Kasumi-1 (cell line): ENCODE measurements at regions not wholly inside any gene's neighbourhood (a gene's known extent, or its start where the extent isn't known, plus 50 kb on each side); places are given as distances from the start of the nearest gene placed in this dataset.
"Not testable (repeated sequence)": the region's sequence is repeated elsewhere in the genome, so short reads cannot be mapped to it uniquely, and the experiment has no call there.

Experiments used
- DNase-seq, 2 experiments: peaks; one replicate each; lab custom pipeline; 2025; lab: John Stamatoyannopoulos, UW

DNA sequence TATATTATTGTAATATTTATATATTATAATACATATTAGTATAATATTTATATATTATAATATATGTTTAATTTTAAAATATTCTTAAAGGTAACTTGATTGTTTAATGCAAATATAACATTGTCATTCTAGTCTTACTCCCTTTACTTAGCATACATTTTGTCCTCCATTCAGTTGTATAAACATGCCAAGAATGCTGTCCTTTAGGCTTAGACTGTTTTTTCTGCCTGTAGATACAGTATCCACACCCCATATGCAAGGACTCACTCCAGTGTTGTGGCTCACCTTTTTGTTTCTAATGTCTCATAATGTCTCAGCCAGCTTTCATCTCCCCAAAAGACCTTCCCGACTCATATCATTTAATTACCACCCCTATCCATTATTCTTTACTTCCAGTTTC, 2110.0 kb downstream of the PCDH7 start:
- DNase-seq: no peak

DNA sequence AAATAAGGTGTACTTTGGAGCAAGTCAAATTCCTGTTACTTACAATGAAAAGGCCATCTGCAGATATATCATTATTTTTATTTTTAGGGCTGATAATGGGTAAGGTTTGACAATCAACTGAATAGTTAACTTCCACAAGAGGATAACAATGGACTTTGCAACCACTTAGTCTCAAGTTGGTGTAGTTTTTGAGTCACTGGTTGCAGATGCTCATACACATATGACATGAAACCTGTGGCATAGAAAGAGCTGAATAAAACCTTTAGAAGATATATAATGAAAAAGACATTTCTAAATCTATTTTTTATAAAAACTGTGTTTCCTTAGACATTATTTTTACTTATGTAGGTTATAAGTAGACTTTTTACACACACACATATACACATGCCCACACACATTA, 2110.9 kb downstream of the PCDH7 start:
- no peak for DNase-seq

DNA sequence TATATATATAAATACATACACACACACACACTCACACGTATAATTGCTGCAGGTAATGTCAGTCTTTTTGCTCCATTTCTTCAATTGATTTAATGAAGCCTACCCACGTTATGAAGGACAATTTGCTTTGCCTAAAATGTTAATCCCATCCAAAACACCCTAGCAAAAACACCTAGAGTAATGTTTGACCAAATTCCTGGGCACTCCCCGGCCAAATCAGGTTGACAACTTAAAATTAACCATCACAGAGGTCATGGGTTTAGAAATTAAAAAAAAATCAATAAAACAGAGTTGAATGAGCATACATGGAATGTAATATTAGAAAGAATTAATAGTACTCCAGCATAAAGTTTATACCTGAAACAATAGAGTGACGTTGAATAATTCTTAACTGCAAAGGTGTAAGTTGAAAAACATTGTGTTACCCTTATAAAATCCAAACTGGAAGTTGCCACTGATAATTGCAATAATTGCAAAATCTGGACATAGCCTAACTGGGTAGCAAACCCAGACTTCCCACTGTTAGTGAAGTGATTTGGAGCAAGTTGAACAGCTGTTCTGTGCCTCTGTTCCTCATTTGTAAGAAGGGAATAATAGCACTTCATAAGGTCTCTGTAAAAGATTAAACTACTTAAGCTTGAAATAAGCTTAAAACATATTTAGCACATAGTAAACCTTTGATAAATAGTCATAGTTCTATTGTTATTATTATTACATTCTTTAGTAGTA, 2120.5 kb downstream of the PCDH7 start:
- DNase-seq: no peak

DNA sequence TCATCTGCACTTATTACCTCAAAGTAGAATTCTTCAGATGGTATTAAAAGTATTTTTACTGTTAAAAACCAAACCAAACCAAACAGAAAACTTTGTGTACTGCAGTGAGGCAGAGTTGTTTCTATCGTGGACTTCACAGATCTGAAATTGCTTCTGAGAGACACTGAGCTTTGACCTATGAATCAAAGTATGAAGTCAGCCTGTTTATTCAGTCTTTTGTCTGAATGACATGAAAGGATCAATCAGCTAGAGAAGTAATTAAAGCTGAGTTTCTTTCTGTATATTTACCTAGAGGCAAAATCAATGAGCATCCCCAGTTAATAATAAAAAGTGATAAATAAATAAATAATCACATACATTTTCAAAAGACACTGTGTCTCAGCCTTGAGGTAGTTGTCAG, 2121.0 kb downstream of the PCDH7 start:
- no peak for DNase-seq

DNA sequence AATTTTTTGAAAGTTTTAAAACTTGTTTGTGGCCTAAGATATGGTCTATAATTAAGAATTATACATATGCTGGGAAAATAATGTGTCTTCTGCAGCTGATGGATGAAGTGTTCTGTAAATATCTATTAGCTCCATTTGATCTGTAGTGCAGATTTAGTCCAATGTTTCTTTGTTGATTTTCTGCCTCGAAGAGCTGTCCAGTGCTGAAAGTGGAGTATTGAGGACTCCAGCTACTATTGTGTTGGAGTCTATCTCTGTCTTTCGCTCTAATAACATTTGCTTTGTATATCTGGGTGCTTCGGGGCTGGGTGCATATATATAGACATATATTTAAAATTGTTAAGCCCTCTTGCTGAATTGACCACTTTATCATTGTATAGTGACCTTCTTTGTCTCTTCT, 2127.3 kb downstream of the PCDH7 start:
- DNase-seq: peak; percentile 20 to 41

DNA sequence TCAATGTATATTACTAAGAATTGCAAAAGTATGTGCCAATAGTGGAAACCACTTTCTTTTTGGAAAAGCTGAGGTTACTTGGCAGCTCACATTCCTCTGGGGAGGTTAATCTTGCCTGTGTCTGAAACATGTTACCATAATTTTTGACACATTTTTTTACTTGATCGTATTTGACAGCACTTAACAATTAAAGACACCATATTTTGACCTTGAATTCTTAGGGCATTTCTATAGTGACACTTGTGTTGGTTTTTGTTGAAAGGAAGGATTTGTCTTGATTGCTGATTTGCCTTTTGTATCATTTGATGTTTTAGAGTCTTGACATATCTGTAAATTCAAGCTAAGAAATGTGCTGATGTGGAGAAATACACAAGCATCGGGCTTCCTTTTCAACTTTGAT, 2135.5 kb downstream of the PCDH7 start:
- DNase-seq: no peak

DNA sequence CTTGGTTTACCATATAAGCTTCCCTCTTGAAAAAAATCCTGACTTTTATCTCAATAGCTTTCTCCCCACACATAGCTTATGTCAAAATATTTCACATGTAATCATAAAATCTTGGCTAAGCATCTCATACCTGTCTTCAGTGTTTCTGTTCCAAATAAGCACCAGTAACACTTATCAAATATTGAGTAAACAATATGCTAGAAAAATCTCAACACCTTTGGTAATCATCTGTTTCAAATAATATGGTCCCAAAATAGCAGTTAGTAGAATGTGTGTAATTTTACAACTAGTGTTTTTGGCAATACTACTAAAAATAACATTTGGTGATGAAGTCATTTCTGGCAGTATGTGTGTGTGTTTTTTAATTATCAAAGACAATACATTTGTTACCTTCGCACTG, 2138.2 kb downstream of the PCDH7 start:
- no peak for DNase-seq

DNA sequence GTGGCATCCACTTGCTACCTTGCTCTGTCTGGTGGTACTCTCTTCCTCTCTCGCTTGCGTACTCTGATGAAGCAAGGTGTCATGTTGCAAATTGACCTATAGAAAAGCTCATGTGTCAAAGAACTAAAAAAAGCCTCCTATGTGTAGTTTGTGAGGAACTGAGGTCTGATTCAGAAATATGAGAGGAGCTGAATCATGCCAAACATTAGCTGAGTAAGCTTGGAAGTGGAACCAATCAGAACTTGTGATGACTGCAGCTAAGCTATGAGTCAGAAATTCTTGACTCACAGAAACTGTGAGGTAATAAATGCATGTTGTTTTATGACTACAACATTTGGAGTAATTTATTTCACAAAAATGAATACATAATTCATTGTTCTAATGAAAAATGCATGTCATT, 2138.8 kb downstream of the PCDH7 start:
- no peak for DNase-seq

DNA sequence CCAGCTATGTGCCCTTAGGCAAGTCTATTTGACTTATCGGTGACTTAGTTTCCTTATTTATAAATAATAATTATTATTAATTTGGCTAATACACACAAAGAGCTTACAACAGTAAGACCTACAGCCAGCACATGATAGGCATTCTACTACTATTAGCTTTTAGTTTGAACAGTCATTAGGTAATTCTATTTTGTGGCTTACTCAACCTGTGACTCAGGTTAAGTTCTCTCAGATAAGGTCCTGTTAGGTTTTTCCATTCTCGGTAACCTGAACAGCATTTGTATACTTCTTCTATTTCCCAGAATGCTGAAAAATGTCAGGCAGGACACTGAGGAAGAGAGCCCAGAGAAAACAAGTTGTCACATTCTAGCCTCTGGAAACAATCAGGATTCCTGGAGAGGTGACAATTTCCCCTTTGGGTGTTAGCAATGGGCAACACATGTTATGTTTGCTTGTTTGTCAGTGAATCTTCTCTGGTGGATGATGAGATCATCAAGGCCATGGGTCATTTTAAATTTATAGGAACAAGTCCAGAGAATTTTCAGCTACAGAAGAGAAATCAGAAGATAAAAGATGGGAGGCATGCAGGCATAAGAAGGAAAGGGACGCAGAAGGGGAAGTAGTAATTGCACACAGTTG, 2144.7 kb downstream of the PCDH7 start:
- no peak for DNase-seq

DNA sequence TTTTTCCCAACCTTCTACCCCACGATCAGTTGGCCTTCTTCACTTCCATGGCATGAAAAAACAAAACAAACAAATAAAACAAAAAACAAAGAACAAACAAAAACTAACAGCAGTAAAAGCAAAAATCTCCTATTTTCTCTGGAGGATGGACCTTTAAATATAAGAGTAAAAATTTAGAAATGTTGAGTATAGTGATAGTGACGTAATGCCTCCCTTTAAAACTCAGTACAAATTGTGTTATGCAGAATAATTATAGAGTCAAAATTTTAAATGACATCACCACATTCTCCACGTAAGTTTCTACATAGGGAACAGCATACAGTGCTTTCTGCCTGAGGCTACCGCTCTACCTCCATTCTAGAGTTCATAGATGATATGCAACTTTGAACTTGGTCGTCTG, 2156.4 kb downstream of the PCDH7 start:
- DNase-seq: no peak

DNA sequence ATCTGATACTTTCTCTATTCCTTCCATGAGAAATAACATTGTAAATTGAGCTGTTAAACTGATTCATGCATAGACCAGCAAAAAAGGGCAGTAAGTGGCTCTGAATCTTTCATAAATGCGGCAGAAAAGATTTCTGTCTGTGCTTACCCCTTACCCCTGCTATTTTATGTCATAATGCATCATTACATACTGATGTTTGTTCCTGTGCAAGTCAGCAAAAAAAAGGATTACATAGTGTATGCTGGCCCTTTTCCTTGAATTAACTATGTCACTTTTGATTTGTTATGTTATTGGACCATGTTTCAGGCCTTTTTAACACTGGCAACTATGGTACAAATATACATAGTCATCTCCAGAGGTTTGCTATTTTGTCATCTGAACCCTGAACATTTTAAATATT, 2159.7 kb downstream of the PCDH7 start:
- DNase-seq: no peak

DNA sequence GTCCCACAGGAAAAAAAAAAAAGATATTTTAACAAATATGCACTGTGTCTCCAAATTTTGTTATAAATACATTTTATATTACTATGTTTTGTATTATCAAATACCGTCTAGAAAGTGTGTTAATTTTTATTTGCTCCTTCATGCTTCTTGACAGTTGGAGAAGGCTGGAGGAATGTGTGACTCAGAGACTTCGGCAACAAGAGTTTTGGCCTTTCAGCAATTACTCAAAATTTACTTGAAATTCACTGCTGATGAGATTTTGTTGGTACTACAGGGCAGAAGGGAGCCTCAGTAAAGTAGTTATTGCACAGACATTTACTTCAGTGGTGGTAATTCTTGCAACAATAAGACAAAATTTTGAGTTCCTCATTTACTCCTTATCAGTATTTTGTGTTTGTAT, 2164.0 kb downstream of the PCDH7 start:
- DNase-seq: no peak

DNA sequence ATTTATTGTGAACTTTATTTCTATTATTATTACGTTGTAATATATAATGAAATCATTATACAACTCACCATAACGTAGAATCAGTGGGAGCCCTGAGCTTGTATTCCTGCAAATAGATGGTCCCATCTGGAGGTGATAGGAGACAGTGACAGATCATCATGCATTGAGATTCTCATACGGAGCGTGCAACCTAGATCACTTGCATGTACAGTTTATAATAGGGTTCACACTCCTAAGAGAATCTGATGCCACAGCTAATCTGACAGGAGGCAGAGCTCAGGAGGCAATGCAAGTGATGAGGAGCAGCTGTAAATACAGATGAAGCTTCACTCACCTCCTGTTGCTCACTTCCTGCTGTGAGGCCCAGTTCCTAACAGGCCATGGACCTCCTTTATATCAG, 2170.2 kb downstream of the PCDH7 start:
- DNase-seq: no peak

DNA sequence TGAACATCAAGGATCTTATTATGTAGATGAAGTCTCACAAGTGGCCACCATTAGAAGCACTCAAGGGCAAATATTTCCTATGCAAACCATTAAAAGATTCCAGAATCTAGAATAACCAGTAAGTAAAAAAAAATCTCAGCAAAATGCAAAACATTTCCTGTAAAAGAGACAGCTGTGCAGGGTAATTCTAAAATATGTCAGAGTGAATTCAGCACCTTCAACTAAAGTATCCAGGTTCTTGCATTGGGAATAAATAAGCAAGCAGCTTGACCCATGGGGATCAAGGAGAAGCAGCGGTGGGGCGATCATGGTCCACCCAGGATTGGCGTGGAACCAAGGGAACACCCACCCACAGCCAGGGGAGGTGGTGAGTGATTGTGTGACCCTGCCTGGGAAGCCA, 2188.9 kb downstream of the PCDH7 start:
- DNase-seq: no peak

DNA sequence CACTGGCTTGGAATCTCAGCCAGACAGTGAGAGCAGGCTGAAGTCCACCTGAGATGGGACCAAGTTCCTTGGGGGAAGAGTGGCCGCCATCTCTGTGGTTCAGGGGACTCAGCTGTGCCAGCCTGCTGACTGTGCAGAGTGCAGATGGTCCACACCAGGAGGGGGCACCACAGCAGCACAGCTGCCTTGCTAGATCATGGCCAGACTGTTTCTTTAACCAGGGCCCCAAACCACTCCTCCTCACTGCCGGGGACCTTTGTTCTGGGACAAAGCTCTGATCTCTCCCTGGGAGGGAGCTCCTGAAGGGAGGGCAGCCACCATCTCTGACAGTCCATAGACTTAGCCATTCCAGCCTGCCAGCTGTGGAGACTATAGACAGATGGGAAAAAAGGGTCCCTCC, 2189.6 kb downstream of the PCDH7 start:
- DNase-seq: no peak

DNA sequence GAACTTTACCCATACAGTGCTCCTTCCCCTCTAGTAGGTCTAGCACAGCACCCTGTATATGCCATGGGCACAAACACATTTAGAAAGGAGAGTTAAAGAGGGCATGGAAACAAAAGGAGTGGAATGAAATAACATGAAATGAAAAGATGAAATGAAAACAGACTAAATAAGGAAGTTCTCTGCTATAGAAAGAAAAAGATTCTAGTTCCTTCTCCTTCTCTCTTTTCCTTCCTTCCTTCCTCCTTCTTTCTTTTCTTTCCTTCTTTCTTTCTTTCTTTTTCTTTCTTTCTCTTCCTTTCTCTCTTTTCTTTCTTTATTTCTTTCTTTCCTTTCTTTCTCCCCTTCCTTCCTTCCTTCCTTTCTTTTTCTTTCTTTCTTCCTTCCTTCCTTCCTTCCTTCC, 2197.4 kb downstream of the PCDH7 start:
- no peak for DNase-seq

DNA sequence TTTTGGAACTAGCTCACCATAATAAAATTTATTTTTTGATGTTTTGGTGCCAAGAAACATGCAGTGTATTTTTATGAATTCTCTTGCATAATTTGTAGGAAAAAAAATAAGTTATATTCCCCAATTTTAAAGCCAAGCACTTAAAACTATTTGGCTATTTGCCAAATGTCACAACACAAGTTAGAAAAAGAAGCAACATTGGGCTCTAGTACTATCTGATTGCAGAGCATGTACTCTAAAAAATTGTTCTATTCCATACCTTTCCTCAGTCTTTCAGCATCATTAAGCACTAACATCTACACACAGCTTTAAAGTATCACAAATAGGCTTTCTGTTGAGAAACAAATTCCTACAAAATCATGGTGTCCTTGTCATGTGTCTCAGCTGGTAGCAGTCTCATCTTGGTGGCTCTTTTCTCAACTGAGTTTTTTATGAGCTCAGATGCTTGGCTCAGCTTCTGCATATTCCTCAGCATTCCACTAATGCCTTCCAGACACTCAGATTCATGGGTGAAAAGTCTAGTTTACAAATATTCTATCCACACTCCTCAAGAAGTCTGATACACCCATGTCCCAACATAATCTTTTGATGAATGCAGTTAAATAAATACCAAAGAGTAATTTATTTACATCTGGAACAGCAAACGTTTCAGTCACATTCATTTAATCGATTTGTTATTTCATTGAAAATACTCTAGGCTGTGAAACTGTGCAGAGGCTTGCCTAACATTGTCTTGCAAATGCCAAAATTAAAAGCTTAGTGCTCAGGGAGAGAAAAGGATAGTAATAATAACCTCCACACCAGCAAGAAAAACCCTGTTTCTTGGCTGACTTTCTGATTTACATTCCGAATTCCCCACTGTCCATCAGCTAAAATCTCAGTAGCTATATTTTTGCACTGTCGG, 2209.9 kb downstream of the PCDH7 start:
- no peak for DNase-seq

DNA sequence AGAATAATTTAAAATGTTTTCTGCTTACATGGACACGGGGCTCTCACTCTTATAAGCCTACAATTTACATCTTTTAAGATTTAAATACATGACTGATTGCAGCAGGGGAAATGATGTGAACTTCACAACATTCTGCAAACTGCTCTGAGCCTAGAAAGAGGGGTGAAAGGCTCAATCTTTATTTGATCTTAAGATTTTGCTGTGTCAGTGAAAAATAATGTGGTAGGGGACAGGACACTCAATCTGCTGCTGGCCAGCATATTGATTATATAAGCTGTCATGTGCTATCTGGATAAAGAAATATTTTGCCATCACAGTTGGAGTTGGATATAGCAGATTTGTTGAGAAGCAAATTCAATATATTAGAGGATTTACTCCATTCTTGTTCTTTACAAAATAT, 2210.5 kb downstream of the PCDH7 start:
- DNase-seq: no peak

DNA sequence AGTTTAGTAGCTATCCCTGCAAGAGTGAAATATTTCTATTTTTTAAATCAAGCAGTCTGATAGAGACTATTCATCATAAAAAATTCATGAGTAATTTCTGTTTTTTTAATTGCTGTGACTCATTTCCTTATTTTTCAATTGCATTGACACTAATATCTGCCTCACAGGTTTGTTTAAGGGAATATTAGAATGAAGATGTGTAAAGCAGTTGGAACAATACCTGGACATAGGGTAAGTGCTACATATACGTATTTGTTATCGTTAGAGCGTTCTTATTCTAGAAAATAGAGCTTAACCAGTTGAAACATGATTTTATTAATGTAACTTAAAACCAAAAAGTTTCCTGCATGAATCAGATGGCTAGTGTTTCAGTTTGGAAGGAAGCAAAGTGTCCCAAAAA, 2211.3 kb downstream of the PCDH7 start:
- DNase-seq: no peak

DNA sequence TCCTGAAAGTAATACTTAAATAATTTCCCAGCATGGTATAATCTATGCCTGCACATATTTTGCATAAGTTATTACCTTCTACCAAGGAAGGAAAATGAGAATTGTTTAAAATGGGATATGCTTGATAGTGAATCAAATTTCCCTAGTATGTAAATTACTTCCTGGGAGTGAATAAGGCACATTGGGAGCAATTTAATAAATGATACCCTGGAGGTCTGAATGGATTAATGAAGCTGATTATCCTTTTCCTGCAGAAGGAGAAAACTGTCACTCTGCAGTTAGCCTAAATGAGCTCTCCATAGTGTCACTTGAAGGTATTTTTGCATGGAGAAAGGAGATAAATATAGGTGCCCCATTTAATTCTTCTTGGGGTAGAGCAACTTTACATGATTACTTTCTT, 2212.0 kb downstream of the PCDH7 start:
- no peak for DNase-seq

DNA sequence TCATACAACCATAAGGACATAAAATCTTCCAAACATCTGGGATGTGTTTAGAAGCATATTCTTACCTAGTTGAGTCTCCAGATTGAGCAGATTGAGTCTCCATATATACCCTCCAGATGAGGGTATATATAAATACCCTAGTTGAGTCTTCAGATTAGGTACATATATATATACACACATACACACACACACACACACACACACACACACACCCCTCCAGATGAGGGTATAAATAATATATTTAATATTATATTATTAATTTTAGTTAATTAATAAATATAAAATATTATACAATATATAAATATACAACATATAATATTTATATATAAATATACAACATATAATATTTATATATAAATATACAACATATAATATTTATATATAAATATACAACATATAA, 2219.1 kb downstream of the PCDH7 start:
- DNase-seq: not testable (repeated sequence)

DNA sequence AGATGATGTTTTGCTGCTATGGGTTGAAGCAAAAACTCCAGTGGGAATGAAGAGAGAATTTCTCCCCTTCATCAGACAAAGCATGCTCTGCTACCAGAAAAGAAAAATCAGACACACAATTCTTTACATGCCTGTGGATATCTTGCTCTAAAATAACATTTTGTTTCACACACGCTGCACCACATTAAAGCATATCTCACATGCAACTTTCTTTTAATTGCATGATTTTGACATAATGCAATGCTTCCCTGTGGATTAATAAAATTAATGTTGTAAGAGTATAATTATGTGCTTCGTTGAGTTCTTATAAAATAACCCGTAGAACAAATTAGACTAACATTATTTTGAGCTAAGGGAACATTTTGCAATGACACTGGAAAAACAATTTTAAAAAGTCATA, 2230.7 kb downstream of the PCDH7 start:
- DNase-seq: no peak

DNA sequence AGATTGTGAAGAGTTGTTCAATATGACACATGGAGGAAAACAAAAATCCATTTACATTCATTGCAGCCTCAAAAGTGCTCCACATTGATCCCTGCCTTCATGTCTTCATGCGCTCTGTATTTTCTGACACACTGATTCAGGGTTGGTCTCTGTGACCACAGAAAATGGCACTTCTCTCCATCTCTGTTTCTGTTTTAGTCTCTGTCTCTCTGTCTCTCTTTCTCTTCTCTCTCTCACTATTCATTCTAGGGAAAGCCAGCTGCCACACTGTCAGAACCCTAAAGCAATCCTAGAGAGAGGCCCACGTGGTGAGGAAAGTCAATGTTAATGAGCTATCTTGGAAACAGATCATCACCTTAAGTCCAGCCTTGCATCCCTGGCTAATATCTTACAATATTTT, 2238.4 kb downstream of the PCDH7 start:
- no peak for DNase-seq
